Upper lobe of right lung (tissue), 1 donor: ENCODE measurements at regions not wholly inside any gene's neighbourhood (a gene's known extent, or its start where the extent isn't known, plus 50 kb on each side); places are given as distances from the start of the nearest gene placed in this dataset.

Experiments
- ATAC-seq: fragments of 200-7000 bp; cut with Tn5 transposase; one replicate; pipeline ENCODE4 v1.9.1; 2020; ENCODE audit warnings: mild to moderate bottlenecking, moderate library complexity
- DNase-seq: peaks from one replicate; pipeline ENCODE4 v3.0.0-alpha.2; 2020
- H3K27ac ChIP-seq: fragments of 200-600 bp; one replicate; pipeline ENCODE4 v1.8.0; 2022
- H3K27me3 ChIP-seq: fragments of 200-600 bp; one replicate; pipeline ENCODE4 v1.8.0; 2022; ENCODE audit warnings: mild to moderate bottlenecking
- H3K36me3 ChIP-seq: fragments of 200-600 bp; one replicate; pipeline ENCODE4 v1.8.0; 2022
- H3K4me1 ChIP-seq: fragments of 200-600 bp; one replicate; pipeline ENCODE4 v1.8.0; 2022
- H3K4me3 ChIP-seq: fragments of 200-600 bp; one replicate; pipeline ENCODE4 v1.8.0; 2022; ENCODE audit warnings: mild to moderate bottlenecking
- H3K9me3 ChIP-seq: fragments of 200-600 bp; one replicate; pipeline ENCODE4 v1.8.0; 2022
- CTCF ChIP-seq: fragments of 200-600 bp; IDR thresholded peaks from one replicate; pipeline ENCODE4 v1.8.0; 2022; ENCODE audit warnings: antibody characterized with exemption
- intact Hi-C: fragments of 100-400 bp; cut with DNase I; formaldehyde crosslinking; loops from one replicate; pipeline ENCODE4 v1.11.0; 2022
- donor health status: DM: no; HTN: yes; CAD: no; lungs with severe emphysema.

- DNase-seq (no peak), ATAC-seq (no peak)
- Histone ChIP-seq H3K27ac (no peak overlapping the region), H3K9me3 (no peaks in the 10 kb centered on the region), H3K4me1 (no peaks in the 10 kb centered on the region), H3K4me3 (no peak overlapping the region), H3K27me3 (no peaks in the 10 kb centered on the region), H3K36me3 (no peaks in the 10 kb centered on the region)
- TF ChIP-seq CTCF: no peak
- intact Hi-C loops: no loop called here
These were observed 117.0 kb downstream of the PTCSC3 start for GRCh38 chr14:36059531-36059930.

- no peaks in the 10 kb centered on the region for H3K27me3 ChIP-seq
- H3K4me1 ChIP-seq: no peaks in the 10 kb centered on the region
- no peak overlapping the region for H3K27ac ChIP-seq
- DNase-seq (no peak), ATAC-seq (peak; percentile 48)
- H3K4me3 ChIP-seq: no peak overlapping the region
- intact Hi-C loops: no loop called here
- no peak for TF ChIP-seq CTCF
- H3K36me3 ChIP-seq: no peaks in the 10 kb centered on the region
- H3K9me3 ChIP-seq: no peaks in the 10 kb centered on the region
These were observed 118.9 kb downstream of the PTCSC3 start for GRCh38 chr14:36057452-36058116.

GRCh38 chr14:36056845-36057244, 119.7 kb downstream of the PTCSC3 start:
- Histone ChIP-seq H3K27me3 (no peaks in the 10 kb centered on the region), H3K36me3 (no peaks in the 10 kb centered on the region), H3K9me3 (no peaks in the 10 kb centered on the region), H3K27ac (no peak overlapping the region), H3K4me1 (no peaks in the 10 kb centered on the region), H3K4me3 (no peak overlapping the region)
- ATAC-seq (peak; percentile 31), DNase-seq (no peak)
- intact Hi-C loops: no loop called here
- TF ChIP-seq CTCF: no peak

- DNase-seq: no peak
- Histone ChIP-seq H3K27ac (no peak overlapping the region), H3K27me3 (no peaks in the 10 kb centered on the region), H3K4me3 (no peak overlapping the region), H3K4me1 (no peaks in the 10 kb centered on the region), H3K36me3 (no peaks in the 10 kb centered on the region), H3K9me3 (no peaks in the 10 kb centered on the region)
- ATAC-seq: no peak
- no peak for TF ChIP-seq CTCF
- intact Hi-C loops: no loop called here
These were observed 120.8 kb downstream of the PTCSC3 start for GRCh38 chr14:36055681-36056225.

- no peak for ATAC-seq
- Histone ChIP-seq H3K4me1 (no peaks in the 10 kb centered on the region), H3K27me3 (no peaks in the 10 kb centered on the region), H3K27ac (no peak overlapping the region), H3K9me3 (no peaks in the 10 kb centered on the region), H3K4me3 (no peak overlapping the region), H3K36me3 (no peaks in the 10 kb centered on the region)
- no peak for DNase-seq
- intact Hi-C loops: no loop called here
- TF ChIP-seq CTCF: no peak
These were observed 121.5 kb downstream of the PTCSC3 start for GRCh38 chr14:36055052-36055378.
